ENCODE measurements at regions not wholly inside any gene's neighbourhood (a gene's known extent, or its start where the extent isn't known, plus 50 kb on each side); places are given as distances from the start of the nearest gene placed in this dataset.

DNA sequence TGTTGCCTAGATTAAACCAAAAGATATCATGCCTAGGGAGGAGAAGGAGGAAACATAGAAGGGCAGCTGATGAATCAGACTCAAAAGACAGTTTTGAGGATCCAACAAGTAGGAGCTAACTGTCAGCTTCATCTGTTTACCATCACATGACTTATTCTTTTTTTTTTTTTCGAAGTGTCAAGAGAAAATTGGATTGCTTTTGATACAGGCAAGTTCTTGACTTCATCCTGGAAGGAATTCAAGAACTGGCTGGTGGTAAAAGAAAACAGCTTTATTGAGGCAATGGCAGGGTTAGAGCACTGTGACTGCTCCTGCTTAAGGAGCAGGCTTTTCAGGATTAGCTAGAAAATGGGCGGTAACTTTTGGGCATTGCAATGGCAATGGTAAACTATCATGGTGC lies 227.5 kb upstream of the KCNMB2 start:
- TF ChIP-seq, protein P1, sequence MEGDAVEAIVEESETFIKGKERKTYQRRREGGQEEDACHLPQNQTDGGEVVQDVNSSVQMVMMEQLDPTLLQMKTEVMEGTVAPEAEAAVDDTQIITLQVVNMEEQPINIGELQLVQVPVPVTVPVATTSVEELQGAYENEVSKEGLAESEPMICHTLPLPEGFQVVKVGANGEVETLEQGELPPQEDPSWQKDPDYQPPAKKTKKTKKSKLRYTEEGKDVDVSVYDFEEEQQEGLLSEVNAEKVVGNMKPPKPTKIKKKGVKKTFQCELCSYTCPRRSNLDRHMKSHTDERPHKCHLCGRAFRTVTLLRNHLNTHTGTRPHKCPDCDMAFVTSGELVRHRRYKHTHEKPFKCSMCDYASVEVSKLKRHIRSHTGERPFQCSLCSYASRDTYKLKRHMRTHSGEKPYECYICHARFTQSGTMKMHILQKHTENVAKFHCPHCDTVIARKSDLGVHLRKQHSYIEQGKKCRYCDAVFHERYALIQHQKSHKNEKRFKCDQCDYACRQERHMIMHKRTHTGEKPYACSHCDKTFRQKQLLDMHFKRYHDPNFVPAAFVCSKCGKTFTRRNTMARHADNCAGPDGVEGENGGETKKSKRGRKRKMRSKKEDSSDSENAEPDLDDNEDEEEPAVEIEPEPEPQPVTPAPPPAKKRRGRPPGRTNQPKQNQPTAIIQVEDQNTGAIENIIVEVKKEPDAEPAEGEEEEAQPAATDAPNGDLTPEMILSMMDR (IDR thresholded peaks at IDR 0.05; ENCODE audit: extremely low read depth, insufficient read depth, missing control alignments) = no peak
- in situ Hi-C loops (cut with MboI; ENCODE audit: low pct_unique_long_range_greater_than_20kb, low sequenced_read_pairs, unreplicated experiment) = no loop called here
- no peak for DNase-seq (ENCODE audit: low spot score)

DNA sequence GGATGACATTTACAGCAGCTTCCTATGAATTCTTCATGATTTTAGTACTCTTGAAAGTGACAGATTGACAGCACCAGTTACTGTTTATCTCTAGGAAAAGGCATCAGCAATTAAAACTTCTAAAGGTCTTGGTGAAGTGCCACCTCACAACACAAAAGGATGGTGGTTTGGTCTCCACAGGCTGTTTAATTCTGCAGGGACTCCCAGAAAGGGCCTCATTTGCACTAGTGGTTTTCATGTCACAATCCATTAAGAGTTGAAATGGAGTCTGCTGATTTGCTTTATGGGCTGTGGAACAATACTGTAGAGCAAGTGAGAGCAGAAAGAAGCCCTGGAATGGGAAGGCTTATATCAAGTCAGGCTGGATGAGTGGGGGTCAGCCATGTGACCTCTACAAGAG lies 225.3 kb upstream of the KCNMB2 start:
- in situ Hi-C loops (cut with MboI; ENCODE audit: low pct_unique_long_range_greater_than_20kb, low sequenced_read_pairs, unreplicated experiment) = no loop called here
- TF ChIP-seq, protein P1 (IDR thresholded peaks at IDR 0.05; ENCODE audit: extremely low read depth, insufficient read depth, missing control alignments) = no peak
- no peak for DNase-seq (ENCODE audit: low spot score)

DNA sequence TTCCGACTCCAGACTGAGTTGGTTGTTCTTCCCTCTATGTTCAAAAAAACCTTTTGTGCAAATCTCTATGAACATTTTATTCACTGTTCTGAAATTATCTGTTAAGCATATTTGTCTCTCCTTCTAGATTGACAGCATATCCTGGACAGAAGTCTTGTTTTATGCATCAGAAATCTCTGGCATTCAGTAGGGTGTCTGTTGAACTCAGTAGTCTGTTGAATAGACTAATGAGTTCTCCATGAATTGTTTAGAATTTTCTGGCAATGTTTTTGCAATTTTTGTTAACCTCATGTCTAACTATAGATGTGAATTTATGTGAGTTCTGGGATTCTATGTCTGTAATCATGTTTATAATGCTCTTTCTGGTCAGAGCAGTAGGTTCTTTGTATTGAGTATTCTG lies 222.5 kb upstream of the KCNMB2 start:
- TF ChIP-seq, protein P1 (IDR thresholded peaks at IDR 0.05; ENCODE audit: extremely low read depth, insufficient read depth, missing control alignments) = no peak
- DNase-seq (ENCODE audit: low spot score) = no peak
- in situ Hi-C loops (cut with MboI; ENCODE audit: low pct_unique_long_range_greater_than_20kb, low sequenced_read_pairs, unreplicated experiment) = no loop called here

DNA sequence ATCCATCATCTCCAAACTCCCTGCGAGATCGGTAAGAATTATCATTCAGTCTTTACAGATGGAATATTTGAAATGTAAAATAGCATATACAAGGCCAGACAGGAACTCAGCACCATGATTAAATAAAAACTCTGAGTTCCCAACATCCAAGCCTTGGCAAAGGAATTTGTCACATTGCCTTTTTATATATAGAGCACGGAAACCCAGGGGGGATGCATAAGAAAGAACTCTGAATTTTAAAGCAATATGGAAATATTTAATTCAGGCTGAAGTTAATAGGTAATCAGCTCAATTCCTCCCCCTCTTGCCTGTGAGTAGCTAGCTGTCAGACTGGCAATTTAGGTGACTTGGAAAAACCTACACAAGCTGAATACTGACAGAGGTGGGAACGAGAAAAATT lies 217.9 kb upstream of the KCNMB2 start:
- no peak for DNase-seq (ENCODE audit: low spot score)
- TF ChIP-seq, protein P1 (IDR thresholded peaks at IDR 0.05; ENCODE audit: extremely low read depth, insufficient read depth, missing control alignments) = no peak
- in situ Hi-C loops (cut with MboI; ENCODE audit: low pct_unique_long_range_greater_than_20kb, low sequenced_read_pairs, unreplicated experiment) = no loop called here

DNA sequence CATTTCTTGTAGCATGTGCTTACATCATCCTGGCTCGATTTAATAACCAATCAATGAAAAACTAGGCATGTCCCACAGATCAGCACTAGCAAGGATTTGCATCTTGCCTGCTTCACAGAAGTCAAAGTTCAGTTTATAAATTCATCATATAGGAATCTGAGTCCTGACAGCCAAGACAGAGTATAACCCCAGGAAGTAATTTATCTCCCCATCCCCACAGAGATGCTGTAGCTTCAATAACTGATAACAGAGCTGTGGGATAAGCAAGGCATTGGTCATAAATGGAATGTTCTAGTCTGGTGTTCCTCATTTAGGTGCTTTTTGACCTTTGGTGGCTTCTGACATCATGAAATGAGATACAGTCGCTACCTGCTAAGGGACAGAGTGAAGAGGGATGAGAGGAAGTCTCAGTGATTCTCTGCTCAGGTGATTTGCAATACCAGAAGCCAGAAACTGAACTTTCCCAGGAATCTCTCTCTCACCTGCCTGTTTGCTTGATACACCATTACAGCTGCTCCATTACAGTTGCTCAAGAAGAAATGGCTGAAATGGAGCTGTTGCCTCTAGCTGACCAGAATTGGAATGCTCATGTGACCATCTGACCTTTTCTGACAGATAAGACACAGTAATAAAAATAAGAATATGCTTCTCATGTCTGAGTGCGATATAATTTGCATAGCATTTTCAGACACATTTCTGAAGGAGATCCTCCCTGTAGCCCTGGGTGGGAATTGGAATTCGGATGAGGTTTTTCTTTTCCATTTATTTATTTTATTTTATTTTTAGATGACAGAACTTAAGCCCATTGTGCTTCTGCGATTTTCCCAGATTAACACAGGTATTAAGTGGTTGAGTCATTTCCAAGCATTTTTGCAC lies 217.1 kb upstream of the KCNMB2 start:
- DNase-seq (ENCODE audit: low spot score) = no peak
- TF ChIP-seq, protein P1 (IDR thresholded peaks at IDR 0.05; ENCODE audit: extremely low read depth, insufficient read depth, missing control alignments) = no peak
- in situ Hi-C loops (cut with MboI; ENCODE audit: low pct_unique_long_range_greater_than_20kb, low sequenced_read_pairs, unreplicated experiment) = no loop called here

DNA sequence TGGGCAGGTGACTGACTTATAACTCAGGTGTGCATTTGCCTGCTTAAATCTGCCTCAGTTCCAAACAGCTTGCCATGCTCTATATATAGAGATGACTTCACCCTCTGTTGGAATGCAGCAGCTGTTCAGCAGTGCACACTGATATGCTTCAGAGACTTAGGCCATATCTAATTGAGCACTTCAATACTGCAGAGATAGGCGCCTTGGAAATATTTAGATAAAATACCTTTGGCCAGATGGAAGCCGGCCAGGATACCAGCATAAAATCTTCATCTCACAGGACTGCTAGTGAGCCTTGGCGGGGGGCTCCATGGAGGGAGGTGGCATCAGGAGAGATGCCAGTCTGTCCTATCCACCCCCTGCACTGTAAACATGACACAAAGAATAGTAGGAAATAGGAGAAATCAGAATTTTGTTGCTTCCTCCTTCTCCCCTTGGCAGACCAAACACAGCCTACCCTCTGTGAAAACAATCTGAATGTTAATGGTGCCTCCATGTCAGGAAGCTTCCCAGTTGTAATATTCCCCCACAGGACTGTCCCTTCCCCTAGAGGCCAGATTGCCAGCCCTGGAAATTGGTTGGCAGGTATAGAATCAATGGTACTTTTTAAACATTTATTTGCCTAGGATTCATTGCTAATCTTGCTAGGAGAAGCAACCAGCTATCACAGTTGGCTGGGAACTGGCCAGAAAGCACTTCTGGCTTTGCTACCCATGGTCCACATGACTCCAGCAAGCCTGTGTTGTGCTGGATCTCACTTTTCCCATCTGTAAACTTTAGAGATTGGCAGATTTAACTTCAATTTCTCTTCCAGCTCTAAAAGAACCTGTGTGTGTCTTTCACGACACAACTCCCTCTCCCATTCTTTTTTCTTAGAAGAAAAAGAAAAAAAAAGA lies 215.5 kb upstream of the KCNMB2 start:
- TF ChIP-seq, protein P1 (IDR thresholded peaks at IDR 0.05; ENCODE audit: extremely low read depth, insufficient read depth, missing control alignments) = no peak
- no peak for DNase-seq (ENCODE audit: low spot score)
- in situ Hi-C loops (cut with MboI; ENCODE audit: low pct_unique_long_range_greater_than_20kb, low sequenced_read_pairs, unreplicated experiment) = no loop called here
